DND-41 (cell line): ENCODE measurements at regions not wholly inside any gene's neighbourhood (a gene's known extent, or its start where the extent isn't known, plus 50 kb on each side); places are given as distances from the start of the nearest gene placed in this dataset.

ENCODE experiments used
- ATAC-seq: fragments of 200-7000 bp; cut with Tn5 transposase; 3 replicates; pipeline ENCODE4 v1.9.1; 2021; ENCODE audit warnings: low read depth; ENCODE audit not compliant: insufficient read depth
- DNase-seq: peaks from one replicate; pipeline ENCODE4 v3.0.0-alpha.2; 2020
- H2AFZ ChIP-seq: 2 replicates; pipeline ENCODE4 v1.6.0; 2012; ENCODE audit warnings: low read depth, low read length
- H3K27ac ChIP-seq: 2 replicates; pipeline ENCODE4 v1.5.1; 2012; ENCODE audit warnings: low read length, inconsistent platforms
- H3K27me3 ChIP-seq: fragments of 200-600 bp; sonication (generic); 2 replicates; pipeline ENCODE4 v1.6.0; 2012; ENCODE audit warnings: low read length, mild to moderate bottlenecking, inconsistent platforms; ENCODE audit not compliant: insufficient read depth, poor library complexity
- H3K36me3 ChIP-seq: 2 replicates; pipeline ENCODE4 v1.5.1; 2012; ENCODE audit warnings: low read length, inconsistent platforms; ENCODE audit not compliant: insufficient read depth
- H3K4me1 ChIP-seq: 2 replicates; pipeline ENCODE4 v1.5.1; 2012; ENCODE audit warnings: mild to moderate bottlenecking, low read length; ENCODE audit not compliant: insufficient read depth
- H3K4me2 ChIP-seq: 2 replicates; pipeline ENCODE4 v1.6.0; 2012; ENCODE audit warnings: mild to moderate bottlenecking, moderate library complexity, low read length, inconsistent platforms; ENCODE audit not compliant: insufficient read depth
- H3K4me3 ChIP-seq, 2 experiments: fragments of 200-600 bp in 1 of 2; shearing (Covaris generic) in 1 of 2; 2 replicates each; pipeline ENCODE4 v1.5.1; 2012 to 2016; ENCODE audit warnings: inconsistent platforms in 2 of 2, low read length in 2 of 2, mild to moderate bottlenecking in 2 of 2, low read depth in 1 of 2, moderate library complexity in 1 of 2
- H3K79me2 ChIP-seq: 2 replicates; pipeline ENCODE4 v1.6.0; 2012; ENCODE audit warnings: low read length, inconsistent platforms; ENCODE audit not compliant: insufficient read depth
- H3K9ac ChIP-seq: 2 replicates; pipeline ENCODE4 v1.6.0; 2012; ENCODE audit warnings: low read depth, mild to moderate bottlenecking, inconsistent platforms, low read length, moderate library complexity
- H3K9me3 ChIP-seq: 2 replicates; pipeline ENCODE4 v1.5.1; 2012; ENCODE audit warnings: low read length, moderate library complexity, mild to moderate bottlenecking, inconsistent platforms; ENCODE audit not compliant: insufficient read depth, severe bottlenecking
- H4K20me1 ChIP-seq: 2 replicates; pipeline ENCODE4 v1.6.0; 2012; ENCODE audit warnings: low read length; ENCODE audit not compliant: insufficient read depth
- CTCF ChIP-seq: IDR thresholded peaks from 2 replicates; pipeline ENCODE4 v1.5.1; 2012; ENCODE audit warnings: borderline replicate concordance, low read length, moderate library complexity, mild to moderate bottlenecking; ENCODE audit not compliant: poor library complexity, severe bottlenecking; ENCODE audit errors: extremely low read depth
- EZH2 ChIP-seq: IDR thresholded peaks from 3 replicates; pipeline ENCODE4 v1.6.1; 2012; ENCODE audit warnings: borderline replicate concordance, low read depth, mild to moderate bottlenecking, moderate library complexity, low read length, inconsistent platforms; ENCODE audit not compliant: severe bottlenecking

GRCh38 chr2:239811111-239811781 is 213.9 kb downstream of the NDUFA10 start:
- no peaks in the 10 kb centered on the region for H3K9me3 ChIP-seq
- H3K79me2 ChIP-seq: no peaks in the 10 kb centered on the region
- H3K36me3 ChIP-seq: no peaks in the 10 kb centered on the region
- no peak for DNase-seq
- no peak overlapping the region for H3K27ac ChIP-seq
- H3K4me2 ChIP-seq: no peak overlapping the region
- no peaks in the 10 kb centered on the region for H4K20me1 ChIP-seq
- H3K27me3 ChIP-seq: no peaks in the 10 kb centered on the region
- H3K9ac ChIP-seq: no peak overlapping the region
- TF ChIP-seq CTCF: no peak
- TF ChIP-seq EZH2: no peak
- H2AFZ ChIP-seq: no peak overlapping the region
- H3K4me3 ChIP-seq: no peak overlapping the region
- ATAC-seq: no peak
- H3K4me1 ChIP-seq: no peaks in the 10 kb centered on the region

GRCh38 chr2:239809391-239809790 is 215.8 kb downstream of the NDUFA10 start:
- Histone ChIP-seq H3K36me3 (no peaks in the 10 kb centered on the region), H3K4me1 (no peaks in the 10 kb centered on the region), H4K20me1 (no peaks in the 10 kb centered on the region), H2AFZ (no peak overlapping the region), H3K9ac (no peak overlapping the region), H3K27ac (no peak overlapping the region), H3K27me3 (no peaks in the 10 kb centered on the region), H3K9me3 (no peaks in the 10 kb centered on the region), H3K4me3 (no peak overlapping the region), H3K4me2 (no peak overlapping the region), H3K79me2 (no peaks in the 10 kb centered on the region)
- ATAC-seq: no peak
- no peak for TF ChIP-seq CTCF
- TF ChIP-seq EZH2: no peak
- no peak for DNase-seq

GRCh38 chr2:239807568-239807967 is 217.6 kb downstream of the NDUFA10 start:
- no peak for TF ChIP-seq CTCF
- TF ChIP-seq EZH2: no peak
- Histone ChIP-seq H3K36me3 (no peaks in the 10 kb centered on the region), H4K20me1 (no peaks in the 10 kb centered on the region), H3K27me3 (no peaks in the 10 kb centered on the region), H3K4me3 (no peak overlapping the region), H3K9me3 (no peaks in the 10 kb centered on the region), H3K4me2 (no peak overlapping the region), H3K79me2 (no peaks in the 10 kb centered on the region), H2AFZ (no peak overlapping the region), H3K27ac (no peak overlapping the region), H3K9ac (no peak overlapping the region), H3K4me1 (no peaks in the 10 kb centered on the region)
- ATAC-seq (no peak), DNase-seq (no peak)
